HG03558 (cell line): ENCODE measurements at regions not wholly inside any gene's neighbourhood (a gene's known extent, or its start where the extent isn't known, plus 50 kb on each side); places are given as distances from the start of the nearest gene placed in this dataset.
"Not testable (repeated sequence)": the region's sequence is repeated elsewhere in the genome, so short reads cannot be mapped to it uniquely, and the experiment has no call there.

ENCODE experiments used
- ATAC-seq: cut with Tn5 transposase; IDR thresholded peaks from one replicate; pipeline ENCODE4 v1.9.1; 2021; ENCODE audit warnings: moderate number of reproducible peaks; ENCODE audit not compliant: unreplicated experiment; ENCODE audit errors: extremely low read depth

- no peak for ATAC-seq
Measured at GRCh38 chr3:104887619-104888018, 479.1 kb upstream of the ALCAM start.

- ATAC-seq = no peak
Measured at GRCh38 chr3:104892044-104892443, 474.7 kb upstream of the ALCAM start.

- no peak for ATAC-seq
Measured at GRCh38 chr3:104896624-104897023, 470.1 kb upstream of the ALCAM start.

GRCh38 chr3:104901396-104901795, 465.3 kb upstream of the ALCAM start:
- ATAC-seq = no peak

GRCh38 chr3:104903064-104903463, 463.6 kb upstream of the ALCAM start:
- ATAC-seq = no peak

- no peak for ATAC-seq
Measured at GRCh38 chr3:104906001-104906639, 460.6 kb upstream of the ALCAM start.

- no peak for ATAC-seq
Measured at GRCh38 chr3:104907507-104907906, 459.2 kb upstream of the ALCAM start.

GRCh38 chr3:104908761-104909160, 457.9 kb upstream of the ALCAM start:
- ATAC-seq = no peak

- no peak for ATAC-seq
Measured at GRCh38 chr3:104909198-104909597, 457.5 kb upstream of the ALCAM start.

GRCh38 chr3:104909721-104910120, 457.0 kb upstream of the ALCAM start:
- no peak for ATAC-seq

- ATAC-seq = no peak
Measured at GRCh38 chr3:104911376-104911775, 455.3 kb upstream of the ALCAM start.

GRCh38 chr3:104916971-104917370, 449.7 kb upstream of the ALCAM start:
- ATAC-seq = no peak

GRCh38 chr3:104920512-104920911, 446.2 kb upstream of the ALCAM start:
- no peak for ATAC-seq

- ATAC-seq = no peak
Measured at GRCh38 chr3:104933972-104934371, 432.7 kb upstream of the ALCAM start.

GRCh38 chr3:104935613-104936012, 431.1 kb upstream of the ALCAM start:
- ATAC-seq = no peak

GRCh38 chr3:104939196-104939595, 427.5 kb upstream of the ALCAM start:
- no peak for ATAC-seq

- ATAC-seq = no peak
Measured at GRCh38 chr3:104941785-104942184, 424.9 kb upstream of the ALCAM start.

- ATAC-seq = no peak
Measured at GRCh38 chr3:104943974-104944373, 422.7 kb upstream of the ALCAM start.

- no peak for ATAC-seq
Measured at GRCh38 chr3:104947943-104948342, 418.8 kb upstream of the ALCAM start.

- ATAC-seq = not testable (repeated sequence)
Measured at GRCh38 chr3:104949810-104950209, 416.9 kb upstream of the ALCAM start.

GRCh38 chr3:104951426-104951825, 415.3 kb upstream of the ALCAM start:
- ATAC-seq = no peak

- no peak for ATAC-seq
Measured at GRCh38 chr3:104952146-104952972, 414.4 kb upstream of the ALCAM start.
